NCI-H2029 (cell line): ENCODE measurements at regions not wholly inside any gene's neighbourhood (a gene's known extent, or its start where the extent isn't known, plus 50 kb on each side); places are given as distances from the start of the nearest gene placed in this dataset.

Source experiments
- DNase-seq: peaks from one replicate; lab custom pipeline; 2025; lab: John Stamatoyannopoulos, UW

DNA sequence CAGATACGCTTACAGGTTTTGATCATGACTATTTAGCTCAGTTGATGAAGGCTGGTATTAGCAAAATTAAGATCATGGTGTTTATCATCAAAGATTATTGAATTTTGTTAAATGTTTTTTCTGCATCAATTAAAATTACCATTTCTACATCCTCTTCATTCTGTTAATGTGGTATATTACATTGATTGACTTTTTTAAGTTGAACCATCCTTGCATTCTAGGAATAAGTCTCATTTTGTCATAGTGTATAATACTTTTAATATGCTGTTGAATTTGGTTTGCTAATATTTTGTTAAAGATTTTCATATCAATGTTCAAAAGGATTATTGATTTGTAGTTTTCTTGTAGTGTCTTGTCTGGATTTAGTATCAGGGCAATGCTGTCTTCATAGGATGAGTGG is 142.4 kb downstream of the LYPLAL1 start:
- no peak for DNase-seq

DNA sequence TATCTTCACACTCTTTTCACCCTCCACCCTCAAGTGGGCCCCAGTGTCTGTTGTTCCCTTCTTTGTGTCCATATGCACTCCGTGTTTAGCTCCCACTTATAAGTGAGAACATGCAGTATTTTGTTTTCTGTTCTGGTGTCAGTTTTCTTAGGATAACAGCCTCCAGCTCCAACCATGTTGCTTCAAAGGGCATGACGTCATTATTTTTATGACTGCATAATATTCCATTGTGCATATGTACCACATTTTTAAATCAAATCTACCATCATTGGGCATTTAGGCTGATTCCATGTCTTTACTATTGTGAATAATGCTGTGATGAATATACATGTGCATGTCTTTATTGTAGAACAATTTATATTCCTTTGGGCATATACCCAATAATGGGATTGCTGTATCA is 140.3 kb downstream of the LYPLAL1 start:
- DNase-seq: no peak

DNA sequence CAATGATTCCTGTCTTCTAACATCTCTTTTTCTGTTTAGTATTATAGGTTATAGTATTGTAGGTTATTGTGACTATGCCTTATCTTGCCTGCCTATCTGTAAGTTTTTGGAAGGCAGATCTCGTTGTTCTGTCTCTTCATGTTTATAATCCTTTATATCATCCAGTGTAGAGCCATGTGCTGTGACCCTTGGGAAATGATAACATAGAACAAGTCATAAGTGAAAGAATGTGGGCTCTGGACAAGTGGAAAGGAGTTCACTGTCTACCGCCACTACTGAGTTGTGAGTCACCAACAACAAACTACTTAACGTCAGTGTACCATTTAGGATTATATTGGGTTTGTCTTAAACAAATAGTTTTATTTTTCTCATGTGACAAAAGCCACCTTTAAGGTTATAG is 139.3 kb downstream of the LYPLAL1 start:
- DNase-seq: no peak

DNA sequence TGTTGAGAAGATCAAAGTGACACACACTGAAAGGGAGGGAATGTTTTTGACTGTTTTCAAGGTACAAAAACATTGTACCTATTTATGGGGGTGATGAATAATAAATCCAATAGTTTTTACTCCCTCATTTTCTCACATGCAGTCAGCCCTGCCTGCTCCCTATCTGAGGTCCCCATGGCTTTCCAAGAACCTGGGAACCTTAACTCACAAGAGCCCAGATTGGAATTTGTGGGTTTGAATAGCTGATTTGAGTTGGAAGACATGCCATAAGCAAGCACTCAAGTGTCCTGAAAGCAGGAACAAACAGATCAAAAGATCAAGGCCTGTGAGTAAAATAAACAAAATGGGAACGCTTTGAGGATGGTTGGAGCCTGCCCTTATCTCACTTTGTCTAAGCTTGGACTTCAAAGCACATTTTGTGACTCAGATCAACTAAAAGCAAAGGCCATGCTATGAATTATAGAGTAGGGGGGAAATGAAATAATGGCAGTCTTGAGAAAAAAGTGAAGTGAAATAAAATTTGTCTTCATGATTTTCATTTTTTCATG is 136.6 kb downstream of the LYPLAL1 start:
- DNase-seq: no peak

DNA sequence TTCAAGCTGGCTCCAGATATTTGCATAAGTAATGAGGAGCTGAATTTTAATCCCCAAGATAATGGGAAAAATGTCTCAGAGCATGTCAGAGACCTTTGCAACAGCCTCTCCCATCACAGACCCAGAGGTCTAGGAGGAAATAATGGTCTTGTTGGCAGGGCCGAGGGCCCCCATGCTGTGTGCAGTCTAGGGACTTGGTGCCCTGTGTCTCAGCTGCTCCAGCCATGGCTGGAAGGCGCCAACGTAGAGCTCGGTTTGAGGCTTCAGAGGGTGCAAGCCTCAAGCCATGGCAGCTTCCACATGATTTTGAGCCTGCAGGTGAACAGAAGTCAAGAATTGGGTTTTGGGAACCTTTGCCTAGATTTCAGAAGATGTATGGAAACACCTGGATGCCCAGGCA is 134.7 kb downstream of the LYPLAL1 start:
- no peak for DNase-seq

DNA sequence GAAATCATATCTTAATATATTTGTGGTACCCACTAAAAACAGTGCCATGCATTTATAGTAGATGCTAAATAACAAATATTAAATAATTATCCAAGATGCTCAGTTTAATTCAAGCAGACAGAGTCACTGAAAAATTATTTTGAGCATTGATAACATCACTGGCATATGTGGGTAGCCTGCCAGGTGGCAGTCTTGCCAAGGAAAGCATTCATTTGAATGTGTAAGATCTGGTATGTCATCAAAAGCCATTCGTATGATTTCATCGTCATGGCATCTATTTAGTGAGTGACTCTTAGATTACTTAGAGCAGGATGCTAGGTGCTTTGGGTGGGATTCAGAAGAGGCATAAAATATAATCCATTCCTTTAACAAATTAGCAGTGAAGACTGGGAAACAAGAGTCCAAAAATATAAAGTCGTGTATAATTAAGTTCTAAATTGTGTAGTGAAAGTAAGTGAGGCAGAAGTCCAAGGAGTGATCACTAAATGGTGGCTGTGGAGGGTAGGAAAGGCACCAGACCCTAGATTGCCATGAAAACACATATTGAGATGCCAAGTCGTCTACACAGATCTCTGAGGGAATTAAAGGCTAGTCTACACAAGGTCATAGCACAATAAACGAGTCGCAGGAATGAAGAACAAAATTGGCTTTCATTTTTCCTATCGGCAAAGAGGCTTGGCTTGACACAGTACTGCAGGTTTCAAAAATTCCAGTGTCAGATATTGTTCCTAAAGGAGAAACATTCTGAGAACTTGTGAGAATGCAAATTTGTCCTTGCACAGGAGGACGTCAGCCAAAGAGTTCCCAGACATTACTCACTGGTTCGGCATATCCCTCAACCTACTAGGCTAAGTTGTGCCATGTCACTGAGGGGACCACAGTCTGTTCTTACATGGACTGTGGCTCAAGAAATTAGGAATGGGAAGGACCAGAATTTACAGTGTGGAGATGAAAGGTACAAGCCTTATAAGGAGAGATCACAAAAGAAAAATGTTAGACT is 130.8 kb downstream of the LYPLAL1 start:
- peak; percentile 15 for DNase-seq

DNA sequence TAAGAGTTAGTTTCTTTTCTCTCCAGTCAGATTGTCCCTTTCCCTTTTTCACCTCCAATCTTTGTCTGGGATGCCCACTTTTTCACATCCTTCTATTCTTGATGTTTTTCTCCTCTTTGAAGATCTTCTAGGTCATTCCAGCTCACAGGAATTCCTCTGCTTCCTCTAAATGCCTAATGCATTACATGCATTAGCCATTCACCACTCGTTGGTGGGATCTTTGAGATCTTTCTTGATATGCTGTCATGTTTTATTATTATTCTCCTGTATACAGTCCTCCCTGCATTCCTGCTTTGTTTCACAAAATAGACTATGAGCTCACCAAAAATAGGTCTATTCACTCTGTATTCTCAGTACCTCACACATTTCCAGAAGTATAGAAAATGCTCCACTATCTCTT is 129.0 kb downstream of the LYPLAL1 start:
- DNase-seq: no peak

DNA sequence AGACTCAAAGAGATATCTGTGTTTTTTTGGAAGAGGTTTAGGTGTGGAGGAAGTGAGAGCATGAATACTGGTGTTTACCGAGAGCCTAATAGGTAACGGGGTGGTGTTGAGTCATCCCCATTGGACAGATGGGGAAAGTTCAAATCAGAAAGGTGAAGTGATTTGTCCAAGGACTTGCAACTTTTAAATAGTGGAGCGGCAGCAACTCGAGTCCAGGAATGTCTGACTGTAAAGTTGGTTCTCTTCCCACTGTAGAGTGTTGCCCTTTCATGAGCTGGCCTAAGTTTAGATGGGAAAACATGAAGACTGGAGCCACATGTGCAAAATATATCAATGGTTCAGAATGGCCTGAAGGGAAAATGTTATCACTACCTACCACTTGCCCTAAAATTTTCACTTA is 125.7 kb downstream of the LYPLAL1 start:
- no peak for DNase-seq

DNA sequence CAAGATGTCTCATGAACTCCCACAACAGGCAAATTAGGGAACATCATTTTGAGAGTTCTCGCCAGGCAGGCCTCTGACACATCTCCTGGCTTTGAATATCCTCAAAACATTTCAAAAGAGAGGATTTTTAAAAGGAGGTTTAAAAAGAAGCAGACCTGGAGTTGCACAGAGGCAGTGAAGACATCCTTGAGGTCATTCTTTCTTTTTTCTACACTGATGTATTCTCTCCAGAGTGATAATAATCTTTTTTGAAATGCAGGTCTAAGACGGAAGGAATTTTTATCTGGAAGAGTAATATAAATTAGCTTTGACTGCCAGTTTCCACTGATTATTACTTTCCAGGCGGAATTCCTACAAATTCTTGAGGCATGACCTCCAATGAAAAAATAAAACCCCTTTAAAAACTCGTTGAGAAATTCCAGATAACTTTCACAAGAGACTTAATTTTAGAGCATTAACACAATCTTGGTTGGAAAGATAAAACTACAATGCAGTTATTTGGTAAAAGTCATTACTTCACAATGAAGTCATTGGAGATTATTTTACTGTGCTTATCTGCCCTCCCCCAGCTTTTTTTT is 125.0 kb downstream of the LYPLAL1 start:
- no peak for DNase-seq

DNA sequence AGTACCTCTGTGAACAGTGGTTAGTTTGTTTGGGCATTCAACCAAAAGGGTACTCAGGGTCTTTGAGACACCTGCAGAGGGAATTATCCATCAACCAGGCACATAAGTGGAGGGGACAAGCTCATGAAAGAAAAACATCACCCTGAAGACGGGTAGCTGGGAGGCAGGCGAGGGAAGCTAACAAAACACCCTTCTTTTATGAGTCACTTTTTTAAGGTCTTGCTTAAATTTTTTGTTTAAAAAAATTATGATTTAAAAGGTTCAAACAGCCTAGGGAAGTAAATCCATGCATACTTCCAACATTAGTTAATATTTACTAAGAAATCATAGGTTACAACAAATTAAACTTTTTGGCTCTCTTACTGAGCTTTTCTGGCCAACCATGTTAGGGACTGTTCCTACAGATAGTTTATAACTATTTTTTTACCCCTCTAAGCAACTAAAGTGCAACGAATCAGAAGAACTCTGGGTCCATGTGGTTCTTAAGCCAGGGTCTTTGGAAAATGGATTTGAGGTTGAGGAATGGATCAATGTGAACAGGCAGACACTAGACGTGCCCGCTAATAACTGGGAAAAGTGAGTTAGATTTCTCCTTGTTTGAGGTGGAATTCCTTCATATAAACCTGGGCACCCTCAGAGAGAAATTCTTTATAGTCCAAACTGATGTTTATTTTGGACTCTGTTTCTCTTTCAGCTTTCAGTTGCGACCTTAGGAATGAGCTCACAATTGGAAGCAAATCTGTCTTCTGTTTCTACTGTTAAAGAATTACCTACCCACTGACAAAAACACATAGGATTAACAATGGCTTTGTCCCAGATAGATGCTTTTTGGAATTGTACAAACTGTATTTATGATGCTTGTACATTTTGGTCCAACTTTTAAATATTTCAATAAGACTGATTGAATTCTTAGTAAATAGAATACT is 123.0 kb downstream of the LYPLAL1 start:
- peak; percentile 30 for DNase-seq

DNA sequence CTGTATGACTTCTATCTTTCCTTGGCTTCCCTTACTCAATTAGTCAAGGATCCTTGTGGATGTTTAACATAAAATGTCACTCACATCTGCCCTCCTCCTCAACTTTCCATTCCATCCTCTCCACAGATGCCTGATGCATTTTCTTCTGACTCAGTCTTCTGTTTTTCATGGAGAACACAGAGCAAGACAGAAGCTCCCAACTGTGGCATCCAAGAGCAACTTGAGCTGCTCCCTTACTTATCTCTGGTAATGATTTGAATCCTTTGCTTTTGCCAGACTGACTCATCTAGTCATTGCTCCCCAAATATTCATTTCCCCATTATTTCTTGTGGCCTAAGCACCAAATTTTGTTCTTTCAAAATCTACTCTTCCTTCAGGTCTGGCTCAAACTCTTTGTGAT is 120.6 kb downstream of the LYPLAL1 start:
- no peak for DNase-seq

DNA sequence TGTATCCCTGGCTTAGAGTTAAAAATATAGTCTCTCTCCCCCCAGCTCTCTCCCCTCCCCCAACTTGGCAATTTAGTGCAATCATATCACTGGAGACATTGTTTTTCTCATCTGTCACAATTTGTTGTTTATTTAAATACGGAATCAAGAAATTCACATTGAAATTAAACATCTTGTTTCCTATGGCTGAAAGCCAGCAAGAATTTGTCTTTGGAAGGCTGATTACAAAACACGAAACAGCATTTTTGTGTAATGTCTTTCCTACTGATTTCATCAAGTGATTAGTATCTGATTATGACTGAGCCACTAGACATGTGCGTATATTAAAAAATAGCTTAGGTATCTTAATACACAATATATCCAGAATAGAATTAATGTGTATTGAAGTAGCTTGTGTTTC is 119.7 kb downstream of the LYPLAL1 start:
- DNase-seq: no peak

DNA sequence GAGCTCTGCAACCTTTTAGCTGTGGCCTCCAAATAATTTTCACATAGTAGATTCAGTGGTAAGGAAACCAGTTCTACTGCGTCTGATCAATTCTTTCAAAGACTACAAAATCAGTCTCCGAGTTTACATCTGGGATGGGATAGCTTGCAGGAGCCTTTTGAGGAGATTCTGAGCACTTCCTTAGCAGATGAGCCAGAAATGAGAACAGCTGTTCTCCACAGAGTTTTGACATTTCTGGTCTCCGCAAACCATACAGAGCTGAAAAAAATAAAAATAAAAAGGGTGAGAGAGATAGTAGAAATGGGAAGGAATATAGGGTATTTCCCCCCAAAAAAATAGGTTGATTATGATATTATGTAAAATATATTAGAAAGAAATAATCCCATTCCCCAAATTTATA is 119.3 kb downstream of the LYPLAL1 start:
- DNase-seq: no peak

DNA sequence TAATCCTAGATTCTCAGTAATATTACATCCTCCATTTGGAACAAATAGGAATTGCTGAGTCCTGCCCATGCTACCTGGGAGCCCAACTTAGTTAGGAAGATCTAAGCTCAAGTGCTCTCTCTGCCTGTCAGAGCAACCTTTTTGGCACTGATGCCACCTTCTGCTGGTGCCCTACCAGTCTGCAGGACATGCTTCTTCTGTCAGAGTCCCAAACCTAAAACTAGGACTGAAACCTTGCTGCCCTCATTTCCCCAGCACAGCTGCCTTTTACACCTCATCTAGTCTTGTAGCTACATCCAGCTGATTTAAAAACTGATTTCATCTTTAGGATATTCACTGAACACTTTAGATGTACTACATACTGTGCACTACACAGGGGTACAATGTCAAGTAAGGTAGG is 118.7 kb downstream of the LYPLAL1 start:
- no peak for DNase-seq

DNA sequence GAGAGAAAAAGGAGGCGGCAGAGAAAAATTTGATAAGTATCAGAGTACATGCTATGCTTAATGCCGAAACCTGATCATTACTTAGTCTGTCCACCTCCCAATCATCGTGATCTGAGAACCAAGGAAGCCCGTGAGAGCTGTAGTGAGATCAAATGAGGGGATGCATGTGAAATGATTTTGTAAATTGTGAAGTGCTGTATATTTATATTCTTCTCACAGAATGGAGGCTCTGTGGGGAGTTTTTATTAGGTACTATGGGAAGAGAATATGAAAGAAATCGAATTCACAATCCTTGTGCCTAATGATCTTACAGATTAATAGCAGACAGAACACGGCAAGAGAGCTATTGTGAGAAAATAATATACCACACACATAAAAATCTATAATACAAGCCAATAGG is 115.5 kb downstream of the LYPLAL1 start:
- DNase-seq: no peak

DNA sequence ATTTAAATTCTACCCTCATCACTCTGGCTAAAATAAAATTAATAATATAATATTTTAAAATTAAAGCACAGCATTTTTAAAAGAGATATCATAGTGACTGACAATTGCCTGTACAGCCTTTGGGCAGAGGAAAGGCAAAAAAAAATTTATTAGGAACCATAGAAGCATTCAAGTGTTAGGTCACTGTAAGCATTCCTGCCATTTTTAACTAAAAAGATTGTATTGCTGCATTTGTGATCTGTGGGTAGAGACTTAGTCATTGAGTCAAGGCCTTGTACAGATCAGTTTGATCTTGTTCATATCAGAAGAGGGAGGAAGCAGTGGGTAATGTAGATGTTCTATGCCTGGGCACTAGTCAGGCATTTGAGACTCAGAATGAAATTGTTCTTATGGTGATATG is 109.9 kb downstream of the LYPLAL1 start:
- no peak for DNase-seq

DNA sequence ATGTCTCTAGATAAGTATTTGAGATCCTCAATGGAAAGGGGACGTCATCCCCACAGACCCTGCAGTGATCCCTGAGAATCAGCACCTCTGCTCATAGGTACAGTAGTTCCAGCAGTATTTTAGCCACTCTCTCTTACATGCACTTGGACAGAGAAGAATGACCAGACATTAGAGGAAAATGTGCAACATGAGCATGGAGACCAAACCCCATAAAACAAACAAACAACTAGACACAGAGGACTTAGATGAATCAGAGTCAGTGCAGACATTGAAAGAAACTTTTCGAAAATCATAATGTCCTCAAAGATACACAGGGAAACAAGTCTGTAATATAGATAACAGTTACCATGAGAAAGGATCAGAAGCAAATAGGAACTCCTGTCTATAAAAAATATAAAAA is 108.2 kb downstream of the LYPLAL1 start:
- no peak for DNase-seq

DNA sequence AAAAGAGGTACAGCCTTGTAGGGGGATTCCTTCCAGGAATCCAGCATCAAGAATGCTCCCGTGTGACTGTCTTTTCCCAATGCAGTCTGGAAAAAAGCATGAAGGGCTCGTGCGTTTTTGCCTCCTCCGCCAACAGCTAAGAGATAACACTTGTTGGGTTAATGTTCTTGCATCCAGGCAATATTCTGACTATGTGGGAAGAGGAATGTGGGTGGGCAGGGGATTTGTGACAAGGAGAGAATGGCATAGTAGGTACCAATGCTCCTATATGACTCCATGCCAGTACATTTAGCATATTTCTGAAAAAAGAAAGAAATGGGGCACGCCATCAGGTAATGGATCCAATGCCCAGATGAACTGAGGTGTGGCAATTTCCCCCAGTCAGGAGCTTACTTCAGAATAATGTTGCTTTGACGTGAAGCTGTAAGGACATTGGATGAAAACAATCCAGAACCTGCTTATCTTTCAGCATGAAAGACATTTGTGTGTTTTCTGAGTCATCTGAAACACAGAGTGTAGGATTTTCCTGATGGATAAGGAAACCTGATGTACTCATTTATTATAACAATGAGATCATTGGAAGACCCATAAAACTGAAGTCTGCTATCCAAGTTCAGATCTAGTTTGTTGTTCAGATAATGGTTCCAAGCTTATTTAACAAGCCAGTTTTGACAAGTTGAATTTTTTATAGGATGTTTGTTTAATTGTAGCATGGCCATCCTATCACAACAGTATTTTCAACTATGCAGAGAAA is 105.5 kb downstream of the LYPLAL1 start:
- no peak for DNase-seq

DNA sequence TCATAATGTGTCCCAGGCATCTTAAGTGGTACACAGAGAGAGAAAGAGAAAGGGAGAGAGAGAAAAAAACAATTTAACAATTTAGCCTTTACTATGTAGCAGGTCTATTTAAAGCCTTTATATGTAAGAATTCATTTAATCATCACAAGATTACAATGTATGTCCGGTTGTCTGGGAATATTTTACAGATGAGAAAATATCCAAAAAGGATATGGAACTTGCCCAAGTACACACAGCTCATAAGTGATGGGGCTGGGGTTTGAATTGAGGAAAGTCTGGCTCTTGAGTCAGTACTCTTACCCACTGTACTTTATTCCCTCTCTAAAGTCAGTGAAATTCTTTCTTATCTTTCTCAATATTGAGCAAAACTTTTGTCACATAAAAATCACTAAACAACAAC is 104.6 kb downstream of the LYPLAL1 start:
- no peak for DNase-seq

DNA sequence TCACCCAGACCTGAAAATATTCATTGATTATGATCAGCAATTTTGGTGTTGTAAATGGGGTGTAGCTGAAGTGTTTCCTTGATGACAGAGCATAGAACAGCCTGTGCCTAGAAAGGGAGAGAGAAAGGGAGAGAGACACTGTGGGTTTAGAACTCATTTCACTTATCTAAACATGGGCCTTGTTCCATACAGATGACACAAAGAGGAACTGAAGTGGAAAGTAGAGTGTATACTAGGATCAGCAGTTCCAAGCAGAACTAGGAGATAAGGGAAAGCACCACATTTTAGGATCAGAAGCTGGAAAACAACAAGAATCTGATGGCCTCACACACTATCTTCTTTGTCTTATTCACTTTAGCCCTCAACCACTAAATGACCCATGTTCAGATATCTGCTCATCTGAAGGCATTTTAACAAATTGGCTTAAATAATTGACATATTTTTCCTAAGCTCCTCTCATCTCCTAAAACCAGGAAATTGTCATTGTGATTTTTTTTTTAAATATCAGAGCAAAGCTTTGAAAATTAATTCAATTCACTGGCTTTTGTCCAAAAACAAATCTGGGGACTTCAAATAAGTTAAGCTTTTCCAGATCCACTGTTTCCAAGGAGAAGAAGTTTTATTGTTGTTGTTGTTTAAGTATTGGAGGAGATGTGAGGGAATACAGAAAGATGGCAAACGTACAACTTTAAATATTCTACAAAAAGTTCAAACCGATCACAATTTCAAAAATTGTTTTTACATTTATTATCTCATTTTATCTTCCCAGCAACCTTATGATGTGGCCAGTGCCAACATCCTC is 103.8 kb downstream of the LYPLAL1 start:
- DNase-seq: no peak
